ENCODE measurements at regions not wholly inside any gene's neighbourhood (a gene's known extent, or its start where the extent isn't known, plus 50 kb on each side); places are given as distances from the start of the nearest gene placed in this dataset.
"Not testable (repeated sequence)": the region's sequence is repeated elsewhere in the genome, so short reads cannot be mapped to it uniquely, and the experiment has no call there.

GRCh38 chr10:131581547-131581946 is 270.0 kb upstream of the TCERG1L start:
- H3K4me3 Mint-ChIP-seq; H3K36me3 Mint-ChIP-seq (ENCODE audit: insufficient read depth); H3K4me1 Mint-ChIP-seq (ENCODE audit: low read depth); ATAC-seq; H3K9me3 Mint-ChIP-seq; DNase-seq; H3K27me3 Mint-ChIP-seq (ENCODE audit: low read depth): not testable (repeated sequence)

GRCh38 chr10:131584287-131584686 is 272.8 kb upstream of the TCERG1L start:
- H3K36me3 Mint-ChIP-seq (ENCODE audit: insufficient read depth) = no peaks in the 10 kb centered on the region
- no peaks in the 10 kb centered on the region for H3K4me1 Mint-ChIP-seq (ENCODE audit: low read depth)
- H3K9me3 Mint-ChIP-seq = peaks cover 4% of the 10 kb centered on the region
- DNase-seq = no peak
- H3K27me3 Mint-ChIP-seq (ENCODE audit: low read depth) = peaks cover 2% of the 10 kb centered on the region
- ATAC-seq = no peak
- no peak overlapping the region for H3K4me3 Mint-ChIP-seq

- Mint-ChIP-seq H3K9me3 (peaks cover 4% of the 10 kb centered on the region), H3K4me3 (no peak overlapping the region), H3K27me3 (ENCODE audit: low read depth) (peaks cover 2% of the 10 kb centered on the region), H3K36me3 (ENCODE audit: insufficient read depth) (no peaks in the 10 kb centered on the region), H3K4me1 (ENCODE audit: low read depth) (no peaks in the 10 kb centered on the region)
- ATAC-seq (no peak), DNase-seq (no peak)
Observed at GRCh38 chr10:131585761-131586160, 274.2 kb upstream of the TCERG1L start.

- H3K4me1 Mint-ChIP-seq (ENCODE audit: low read depth) = no peaks in the 10 kb centered on the region
- ATAC-seq (no peak), DNase-seq (no peak)
- H3K36me3 Mint-ChIP-seq (ENCODE audit: insufficient read depth) = no peaks in the 10 kb centered on the region
- peaks cover 2% of the 10 kb centered on the region for H3K27me3 Mint-ChIP-seq (ENCODE audit: low read depth)
- peaks cover 4% of the 10 kb centered on the region for H3K9me3 Mint-ChIP-seq
- H3K4me3 Mint-ChIP-seq = no peak overlapping the region
Observed at GRCh38 chr10:131586958-131587357, 275.4 kb upstream of the TCERG1L start.

GRCh38 chr10:131587976-131588680 is 276.6 kb upstream of the TCERG1L start:
- Mint-ChIP-seq H3K9me3 (peaks cover 7% of the 10 kb centered on the region), H3K4me1 (ENCODE audit: low read depth) (no peaks in the 10 kb centered on the region), H3K36me3 (ENCODE audit: insufficient read depth) (no peaks in the 10 kb centered on the region), H3K4me3 (no peak overlapping the region), H3K27me3 (ENCODE audit: low read depth) (peaks cover 2% of the 10 kb centered on the region)
- ATAC-seq = no peak
- no peak for DNase-seq

- Mint-ChIP-seq H3K4me3 (no peak overlapping the region), H3K27me3 (ENCODE audit: low read depth) (peaks cover 2% of the 10 kb centered on the region), H3K9me3 (peaks cover 7% of the 10 kb centered on the region), H3K36me3 (ENCODE audit: insufficient read depth) (no peaks in the 10 kb centered on the region), H3K4me1 (ENCODE audit: low read depth) (no peaks in the 10 kb centered on the region)
- DNase-seq (no peak), ATAC-seq (no peak)
Observed at GRCh38 chr10:131588704-131589220, 277.2 kb upstream of the TCERG1L start.

- H3K4me3 Mint-ChIP-seq = no peak overlapping the region
- no peaks in the 10 kb centered on the region for H3K36me3 Mint-ChIP-seq (ENCODE audit: insufficient read depth)
- H3K4me1 Mint-ChIP-seq (ENCODE audit: low read depth) = no peaks in the 10 kb centered on the region
- peaks cover under 1% of the 10 kb centered on the region for H3K27me3 Mint-ChIP-seq (ENCODE audit: low read depth)
- ATAC-seq (no peak), DNase-seq (no peak)
- peaks cover 5% of the 10 kb centered on the region for H3K9me3 Mint-ChIP-seq
Observed at GRCh38 chr10:131590567-131590966, 279.0 kb upstream of the TCERG1L start.

GRCh38 chr10:131591936-131592335 is 280.4 kb upstream of the TCERG1L start:
- no peak for ATAC-seq
- Mint-ChIP-seq H3K36me3 (ENCODE audit: insufficient read depth) (no peaks in the 10 kb centered on the region), H3K9me3 (peaks cover 3% of the 10 kb centered on the region), H3K4me1 (ENCODE audit: low read depth) (no peaks in the 10 kb centered on the region), H3K27me3 (ENCODE audit: low read depth) (no peaks in the 10 kb centered on the region), H3K4me3 (no peak overlapping the region)
- no peak for DNase-seq

- H3K27me3 Mint-ChIP-seq (ENCODE audit: low read depth) = no peaks in the 10 kb centered on the region
- no peaks in the 10 kb centered on the region for H3K4me1 Mint-ChIP-seq (ENCODE audit: low read depth)
- ATAC-seq (no peak), DNase-seq (no peak)
- no peaks in the 10 kb centered on the region for H3K36me3 Mint-ChIP-seq (ENCODE audit: insufficient read depth)
- H3K4me3 Mint-ChIP-seq = no peak overlapping the region
- H3K9me3 Mint-ChIP-seq = peaks cover 20% of the 10 kb centered on the region
Observed at GRCh38 chr10:131609176-131609575, 291.6 kb upstream of the PPP2R2D start.

GRCh38 chr10:131615150-131615549 is 285.7 kb upstream of the PPP2R2D start:
- no peak overlapping the region for H3K4me3 Mint-ChIP-seq
- ATAC-seq (no peak), DNase-seq (no peak)
- no peaks in the 10 kb centered on the region for H3K9me3 Mint-ChIP-seq
- no peaks in the 10 kb centered on the region for H3K36me3 Mint-ChIP-seq (ENCODE audit: insufficient read depth)
- H3K4me1 Mint-ChIP-seq (ENCODE audit: low read depth) = no peaks in the 10 kb centered on the region
- peaks cover 6% of the 10 kb centered on the region for H3K27me3 Mint-ChIP-seq (ENCODE audit: low read depth)

- no peaks in the 10 kb centered on the region for H3K9me3 Mint-ChIP-seq
- DNase-seq (no peak), ATAC-seq (no peak)
- peaks cover 6% of the 10 kb centered on the region for H3K27me3 Mint-ChIP-seq (ENCODE audit: low read depth)
- H3K36me3 Mint-ChIP-seq (ENCODE audit: insufficient read depth) = no peaks in the 10 kb centered on the region
- no peaks in the 10 kb centered on the region for H3K4me1 Mint-ChIP-seq (ENCODE audit: low read depth)
- H3K4me3 Mint-ChIP-seq = no peak overlapping the region
Observed at GRCh38 chr10:131616040-131616439, 284.8 kb upstream of the PPP2R2D start.

- ATAC-seq (no peak), DNase-seq (no peak)
- H3K36me3 Mint-ChIP-seq (ENCODE audit: insufficient read depth) = no peaks in the 10 kb centered on the region
- no peak overlapping the region for H3K4me3 Mint-ChIP-seq
- H3K9me3 Mint-ChIP-seq = no peaks in the 10 kb centered on the region
- H3K4me1 Mint-ChIP-seq (ENCODE audit: low read depth) = no peaks in the 10 kb centered on the region
- H3K27me3 Mint-ChIP-seq (ENCODE audit: low read depth) = peaks cover 6% of the 10 kb centered on the region
Observed at GRCh38 chr10:131617113-131617858, 283.5 kb upstream of the PPP2R2D start.

- no peak for ATAC-seq
- Mint-ChIP-seq H3K36me3 (ENCODE audit: insufficient read depth) (no peaks in the 10 kb centered on the region), H3K4me1 (ENCODE audit: low read depth) (no peaks in the 10 kb centered on the region), H3K27me3 (ENCODE audit: low read depth) (peaks cover 6% of the 10 kb centered on the region), H3K9me3 (no peaks in the 10 kb centered on the region), H3K4me3 (no peak overlapping the region)
- DNase-seq = no peak
Observed at GRCh38 chr10:131618587-131619267, 282.1 kb upstream of the PPP2R2D start.

GRCh38 chr10:131620314-131620713 is 280.5 kb upstream of the PPP2R2D start:
- DNase-seq (no peak), ATAC-seq (no peak)

More at GRCh38 chr10:131620314-131620713, 280.5 kb upstream of the PPP2R2D start:
- Mint-ChIP-seq H3K27me3 (ENCODE audit: low read depth) (peaks cover 2% of the 10 kb centered on the region), H3K4me3 (no peak overlapping the region), H3K36me3 (ENCODE audit: insufficient read depth) (no peaks in the 10 kb centered on the region), H3K4me1 (ENCODE audit: low read depth) (no peaks in the 10 kb centered on the region), H3K9me3 (no peaks in the 10 kb centered on the region)
